ENCODE measurements at regions not wholly inside any gene's neighbourhood (a gene's known extent, or its start where the extent isn't known, plus 50 kb on each side); places are given as distances from the start of the nearest gene placed in this dataset.

- TF ChIP-seq ZNF609 (CRISPR knock-in tag; IDR thresholded peaks at IDR 0.05; ENCODE audit: borderline replicate concordance) (no peak), EEA1 (CRISPR knock-in tag; IDR thresholded peaks at IDR 0.05; ENCODE audit: borderline replicate concordance) (no peak), BCLAF1 (IDR thresholded peaks at IDR 0.05) (no peak)
- TF ChIP-seq, protein P1, sequence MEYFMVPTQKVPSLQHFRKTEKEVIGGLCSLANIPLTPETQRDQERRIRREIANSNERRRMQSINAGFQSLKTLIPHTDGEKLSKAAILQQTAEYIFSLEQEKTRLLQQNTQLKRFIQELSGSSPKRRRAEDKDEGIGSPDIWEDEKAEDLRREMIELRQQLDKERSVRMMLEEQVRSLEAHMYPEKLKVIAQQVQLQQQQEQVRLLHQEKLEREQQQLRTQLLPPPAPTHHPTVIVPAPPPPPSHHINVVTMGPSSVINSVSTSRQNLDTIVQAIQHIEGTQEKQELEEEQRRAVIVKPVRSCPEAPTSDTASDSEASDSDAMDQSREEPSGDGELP (IDR thresholded peaks at IDR 0.05; ENCODE audit: borderline replicate concordance, low read depth): no peak
These were observed 242.0 kb upstream of the TTC14 start (continued) for GRCh38 chr3:180359953-180360279.

DNA sequence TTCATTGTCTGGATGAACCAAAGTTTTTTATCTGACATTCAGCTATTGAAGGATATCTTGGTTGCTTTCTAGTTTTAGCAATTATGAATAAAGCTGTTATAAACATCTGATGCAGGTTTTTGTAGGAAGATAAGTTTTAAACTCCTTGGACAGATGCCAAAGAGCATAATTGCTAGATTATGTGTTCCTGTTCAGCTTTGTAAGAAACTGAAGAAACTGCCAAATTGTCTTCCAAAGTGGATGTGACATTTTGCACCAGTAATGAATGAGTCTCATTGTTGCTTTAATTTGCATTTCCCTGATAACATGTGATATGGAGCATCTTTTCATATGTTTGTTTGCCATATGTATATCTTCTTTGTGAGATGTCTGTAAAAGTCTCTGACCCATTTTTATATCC, 239.9 kb upstream of the TTC14 start:
- no peaks in the 10 kb centered on the region for H3K79me2 ChIP-seq (ENCODE audit: insufficient read depth, low read length)
- H3K36me3 ChIP-seq (replicated peaks in 1 of 2; ENCODE audit: control insufficient read depth in 1 of 2, insufficient read depth in 2 of 2, low read length in 2 of 2): no peaks in the 10 kb centered on the region
- TF ChIP-seq, protein P2, sequence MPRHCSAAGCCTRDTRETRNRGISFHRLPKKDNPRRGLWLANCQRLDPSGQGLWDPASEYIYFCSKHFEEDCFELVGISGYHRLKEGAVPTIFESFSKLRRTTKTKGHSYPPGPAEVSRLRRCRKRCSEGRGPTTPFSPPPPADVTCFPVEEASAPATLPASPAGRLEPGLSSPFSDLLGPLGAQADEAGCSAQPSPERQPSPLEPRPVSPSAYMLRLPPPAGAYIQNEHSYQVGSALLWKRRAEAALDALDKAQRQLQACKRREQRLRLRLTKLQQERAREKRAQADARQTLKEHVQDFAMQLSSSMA (CRISPR knock-in tag; IDR thresholded peaks at IDR 0.05): no peak
- TF ChIP-seq DRAP1 (CRISPR knock-in tag; IDR thresholded peaks at IDR 0.05): no peak
- no peak for TF ChIP-seq MAF1 (CRISPR knock-in tag; IDR thresholded peaks at IDR 0.05; ENCODE audit: borderline replicate concordance)
- no peak for TF ChIP-seq ZNF329 (CRISPR knock-in tag; IDR thresholded peaks at IDR 0.05; ENCODE audit: low read depth)
- peaks cover 7% of the 10 kb centered on the region for H3K4me1 ChIP-seq (ENCODE audit: insufficient read depth, low read length)
- ATAC-seq: no peak
- no peak overlapping the region for H3K9ac ChIP-seq (ENCODE audit: insufficient read depth, low read depth, low read length)
- BruUV-seq (replicated peaks): no TSS peak
- intact Hi-C loops (cut with micrococcal nuclease; ENCODE audit: unreplicated experiment) (no loop called here), in situ Hi-C loops (cut with HindIII; ENCODE audit: extremely low pct_ligation_motif_present, low pct_unique_long_range_greater_than_20kb) (no loop called here)
- POLR2A ChIA-PET: no interaction called here
- H2AFZ ChIP-seq (ENCODE audit: low read length): no peak overlapping the region
- no peaks in the 10 kb centered on the region for H3K9me3 ChIP-seq (ENCODE audit: low read length)
- CTCF ChIA-PET (ENCODE audit: low intra/inter-chr PET ratio, low total read pairs): no interaction called here
- H3K4me2 ChIP-seq (ENCODE audit: low read depth, low read length): no peak overlapping the region
- no peak overlapping the region for H3K4me3 ChIP-seq (replicated peaks in 1 of 3; ENCODE audit: insufficient read depth in 1 of 3, low read depth in 2 of 3, low read length in 3 of 3)
- no peak for FAIRE-seq
- no peaks in the 10 kb centered on the region for H4K20me1 ChIP-seq (ENCODE audit: insufficient read depth, low read length)
- no peak for DNase-seq (ENCODE audit: low spot score)
- no peak overlapping the region for H3K27ac ChIP-seq (ENCODE audit: extremely low read length, insufficient read depth, low read length)
- no peaks in the 10 kb centered on the region for H3K27me3 ChIP-seq (ENCODE audit: control insufficient read depth in 1 of 2, insufficient read depth in 2 of 2, low read length in 2 of 2)
